KBM-7 (cell line): ENCODE measurements at regions not wholly inside any gene's neighbourhood (a gene's known extent, or its start where the extent isn't known, plus 50 kb on each side); places are given as distances from the start of the nearest gene placed in this dataset.
"Not testable (repeated sequence)": the region's sequence is repeated elsewhere in the genome, so short reads cannot be mapped to it uniquely, and the experiment has no call there.

Source experiments
- DNase-seq: peaks from one replicate; pipeline ENCODE4 v3.0.0-alpha.2; 2015
- in situ Hi-C: fragments of 300-500 bp; cut with MboI; formaldehyde crosslinking; loops from 2 replicates; pipeline ENCODE4 v1.14.3; 2020; ENCODE audit warnings: low sequenced_read_pairs, low pct_unique_long_range_greater_than_20kb, mixed read lengths

GRCh38 chr2:67565761-67566160, 168.6 kb downstream of the ETAA1 start:
- DNase-seq = no peak

GRCh38 chr2:67566285-67566684, 169.2 kb downstream of the ETAA1 start:
- in situ Hi-C loops = no loop called here
- no peak for DNase-seq

More at GRCh38 chr2:67565761-67566160, 168.6 kb downstream of the ETAA1 start:
- in situ Hi-C loops = no loop called here

- in situ Hi-C loops = no loop called here
- no peak for DNase-seq
Measured at GRCh38 chr2:67566958-67567635, 170.0 kb downstream of the ETAA1 start.

DNA sequence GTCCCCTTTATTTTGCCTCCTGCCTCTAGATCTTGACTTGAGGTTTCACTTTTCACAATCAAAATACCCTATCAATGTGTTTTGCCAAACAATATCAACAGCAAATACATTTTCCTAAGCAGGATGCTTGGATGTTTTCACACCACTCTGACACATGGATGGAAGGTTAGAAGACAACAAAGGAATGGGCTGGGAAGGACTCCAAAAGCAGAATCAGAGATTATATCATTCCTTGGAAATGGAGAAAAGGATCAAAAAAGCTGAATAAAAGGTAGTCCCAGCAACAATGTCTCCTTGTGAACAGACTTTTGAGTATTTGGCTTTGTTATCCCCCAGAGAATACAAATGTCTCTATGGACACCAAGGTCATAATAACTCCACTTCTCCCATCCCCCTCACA, 170.8 kb downstream of the ETAA1 start:
- DNase-seq = no peak
- in situ Hi-C loops = no loop called here

GRCh38 chr2:67570611-67571010, 173.5 kb downstream of the ETAA1 start:
- in situ Hi-C loops = no loop called here
- DNase-seq = no peak

DNA sequence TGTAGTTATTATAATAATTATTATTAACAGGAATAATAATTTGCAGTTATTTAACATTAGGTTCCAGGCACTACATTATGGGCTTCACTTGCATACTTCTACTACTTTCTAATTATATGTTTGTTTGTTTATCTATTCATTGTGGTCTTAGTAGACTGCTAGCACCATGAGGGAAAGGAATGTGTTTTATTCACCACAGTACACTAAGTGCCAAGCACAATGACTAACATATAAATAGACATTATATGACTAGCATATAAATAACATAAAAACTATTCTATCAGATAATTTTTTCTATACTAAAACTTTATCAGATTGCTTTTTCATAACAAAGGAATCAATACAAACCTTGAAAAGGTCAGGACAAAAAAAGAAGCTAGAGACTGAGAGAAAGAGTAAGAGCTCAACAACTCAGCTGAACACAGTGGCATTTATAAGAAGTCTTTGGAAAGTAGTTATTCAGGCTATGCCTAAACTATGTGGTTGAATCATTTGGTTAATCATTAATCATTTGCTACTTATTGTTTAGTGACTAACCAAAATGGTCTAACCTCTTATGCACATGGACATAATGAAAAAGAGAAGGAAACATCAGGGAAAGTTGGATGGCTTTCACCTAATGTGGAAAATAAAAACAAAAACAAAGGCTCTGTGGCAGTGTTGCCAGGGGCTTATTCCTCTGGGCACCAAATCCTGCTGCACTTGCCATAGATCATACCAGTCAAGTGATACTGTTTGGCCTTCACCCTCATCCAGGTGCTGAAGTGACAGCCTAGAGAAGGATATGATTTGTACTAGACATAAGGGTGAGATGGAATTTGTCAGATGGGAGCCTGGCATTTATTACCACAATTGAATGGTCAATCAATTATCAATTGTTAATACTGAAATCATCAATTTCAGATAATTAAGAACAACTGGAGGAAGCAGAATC, 174.9 kb downstream of the ETAA1 start:
- DNase-seq = no peak
- in situ Hi-C loops = no loop called here

DNA sequence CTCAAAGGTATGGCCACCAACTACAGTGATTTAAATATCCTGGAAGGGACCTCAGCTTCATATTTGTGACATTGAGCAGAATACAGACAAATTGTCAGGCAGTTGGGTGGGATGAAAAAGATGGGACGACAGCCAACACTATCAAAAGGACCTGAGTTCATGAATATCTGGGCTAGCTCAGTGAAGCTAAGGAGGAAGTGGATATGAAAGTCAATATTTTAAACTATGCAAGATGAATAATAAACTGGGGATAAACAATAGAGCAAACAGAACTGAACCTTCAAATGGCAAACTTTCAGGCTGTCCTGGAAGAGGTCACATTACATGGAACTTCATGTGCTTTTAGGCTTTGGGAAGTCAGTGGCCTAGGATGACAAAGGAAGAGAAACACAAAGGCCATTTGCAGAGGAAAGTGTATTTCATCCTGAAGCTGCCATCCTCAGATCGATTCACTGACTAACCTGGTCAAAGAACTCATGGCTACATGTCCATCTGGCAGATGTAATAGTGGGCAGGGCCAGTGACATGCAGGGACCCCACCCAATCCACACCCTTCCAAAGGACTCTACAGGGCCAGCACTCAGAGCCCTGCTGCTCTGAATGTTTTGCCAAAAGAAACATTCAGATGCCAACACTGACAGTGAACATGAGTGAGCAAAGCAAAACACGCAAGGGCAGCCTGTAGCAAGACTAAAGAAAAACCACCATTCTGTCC, 175.7 kb downstream of the ETAA1 start:
- in situ Hi-C loops = no loop called here
- no peak for DNase-seq

- no peak for DNase-seq
Measured at GRCh38 chr2:67574230-67574629, 177.1 kb downstream of the ETAA1 start.

GRCh38 chr2:67576226-67576625, 179.1 kb downstream of the ETAA1 start:
- in situ Hi-C loops = no loop called here
- no peak for DNase-seq

More at GRCh38 chr2:67574230-67574629, 177.1 kb downstream of the ETAA1 start:
- in situ Hi-C loops = no loop called here

DNA sequence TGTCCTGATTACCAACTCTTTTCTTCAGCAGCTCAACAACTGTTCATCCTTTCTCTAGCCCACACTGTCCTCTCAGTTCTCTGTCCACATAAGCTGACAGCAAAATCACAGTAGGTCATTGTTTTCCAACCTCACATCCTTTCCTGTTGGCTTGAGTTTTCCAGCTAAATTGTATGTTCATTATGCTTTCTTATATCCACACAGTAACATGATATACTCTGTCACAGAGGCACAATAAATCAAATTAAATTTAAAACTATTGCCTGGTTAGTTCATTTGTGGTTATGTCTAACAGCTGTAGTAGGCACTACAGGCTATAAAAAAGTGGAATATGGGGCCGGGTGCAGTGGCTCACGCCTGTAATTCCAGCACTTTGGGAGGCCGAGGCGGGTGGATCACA, 179.9 kb downstream of the ETAA1 start:
- no peak for DNase-seq
- in situ Hi-C loops = no loop called here

GRCh38 chr2:67579216-67579615, 182.1 kb downstream of the ETAA1 start:
- in situ Hi-C loops = no loop called here
- DNase-seq = no peak

GRCh38 chr2:67579806-67580205, 182.7 kb downstream of the ETAA1 start:
- in situ Hi-C loops = no loop called here
- DNase-seq = no peak

GRCh38 chr2:67581751-67582150, 184.6 kb downstream of the ETAA1 start:
- in situ Hi-C loops = no loop called here
- peak; percentile 7 for DNase-seq

DNA sequence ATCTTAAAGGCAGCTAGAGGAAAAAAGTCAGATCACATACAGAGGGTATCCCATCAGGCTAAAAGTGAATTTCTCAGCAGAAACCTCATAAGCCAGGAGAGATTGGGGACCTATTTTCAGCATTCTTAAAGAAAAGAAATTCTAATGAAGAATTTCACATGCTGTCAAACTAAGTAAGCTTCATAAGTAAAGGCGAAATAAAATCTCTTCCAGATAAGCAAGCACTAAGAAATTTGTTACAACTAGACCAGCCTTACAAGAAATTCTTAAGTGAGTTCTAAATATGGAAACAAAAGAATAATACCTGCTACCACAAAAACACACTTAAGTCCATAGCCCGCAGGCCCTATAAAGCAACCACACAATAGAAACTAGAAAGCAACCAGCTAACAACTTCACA, 186.1 kb downstream of the ETAA1 start:
- in situ Hi-C loops = no loop called here
- no peak for DNase-seq

- DNase-seq = no peak
- in situ Hi-C loops = no loop called here
Measured at GRCh38 chr2:67585400-67585799, 188.3 kb downstream of the ETAA1 start.

- DNase-seq, in situ Hi-C loops: not testable (repeated sequence)
Measured at GRCh38 chr2:67589121-67589520, 192.0 kb downstream of the ETAA1 start.

GRCh38 chr2:67594522-67594921, 197.4 kb downstream of the ETAA1 start:
- DNase-seq, in situ Hi-C loops: not testable (repeated sequence)

DNA sequence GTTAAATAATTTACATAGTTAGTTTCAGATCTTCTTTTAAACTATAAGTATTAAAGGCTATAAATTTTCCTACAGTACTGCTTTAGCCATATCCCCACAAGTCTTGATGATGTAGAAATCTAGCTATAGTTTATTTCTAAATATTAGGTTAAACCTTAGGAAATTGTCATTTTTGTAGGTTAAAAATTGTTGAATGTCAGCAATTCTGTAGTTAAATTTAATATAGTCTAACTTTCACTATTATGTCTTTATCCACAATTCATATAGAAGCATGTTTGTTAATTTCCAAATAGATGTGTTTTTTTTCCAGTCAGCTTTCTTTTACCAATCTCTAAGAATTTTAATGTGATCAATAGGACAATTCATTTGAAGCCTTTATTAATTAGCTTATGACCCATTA, 199.7 kb downstream of the ETAA1 start:
- in situ Hi-C loops = no loop called here
- DNase-seq = no peak

- DNase-seq = no peak
- in situ Hi-C loops = no loop called here
Measured at GRCh38 chr2:67599561-67599960, 202.4 kb downstream of the ETAA1 start.
